ENCODE measurements at regions not wholly inside any gene's neighbourhood (a gene's known extent, or its start where the extent isn't known, plus 50 kb on each side); places are given as distances from the start of the nearest gene placed in this dataset.

- TF ChIP-seq CTCF (IDR thresholded peaks at IDR 0.05 in 4 of 5, conservative IDR thresholded peaks at IDR 0.05 in 1 of 5) (no peak), POLR2A (IDR thresholded peaks at IDR 0.05) (no peak)
Observed at GRCh38 chr12:31861360-31861759, 97.9 kb upstream of the RESF1 start.
